GF-D8 (cell line): ENCODE measurements at regions not wholly inside any gene's neighbourhood (a gene's known extent, or its start where the extent isn't known, plus 50 kb on each side); places are given as distances from the start of the nearest gene placed in this dataset.

Experiments
- DNase-seq: peaks from one replicate; lab custom pipeline; 2025; lab: John Stamatoyannopoulos, UW

DNA sequence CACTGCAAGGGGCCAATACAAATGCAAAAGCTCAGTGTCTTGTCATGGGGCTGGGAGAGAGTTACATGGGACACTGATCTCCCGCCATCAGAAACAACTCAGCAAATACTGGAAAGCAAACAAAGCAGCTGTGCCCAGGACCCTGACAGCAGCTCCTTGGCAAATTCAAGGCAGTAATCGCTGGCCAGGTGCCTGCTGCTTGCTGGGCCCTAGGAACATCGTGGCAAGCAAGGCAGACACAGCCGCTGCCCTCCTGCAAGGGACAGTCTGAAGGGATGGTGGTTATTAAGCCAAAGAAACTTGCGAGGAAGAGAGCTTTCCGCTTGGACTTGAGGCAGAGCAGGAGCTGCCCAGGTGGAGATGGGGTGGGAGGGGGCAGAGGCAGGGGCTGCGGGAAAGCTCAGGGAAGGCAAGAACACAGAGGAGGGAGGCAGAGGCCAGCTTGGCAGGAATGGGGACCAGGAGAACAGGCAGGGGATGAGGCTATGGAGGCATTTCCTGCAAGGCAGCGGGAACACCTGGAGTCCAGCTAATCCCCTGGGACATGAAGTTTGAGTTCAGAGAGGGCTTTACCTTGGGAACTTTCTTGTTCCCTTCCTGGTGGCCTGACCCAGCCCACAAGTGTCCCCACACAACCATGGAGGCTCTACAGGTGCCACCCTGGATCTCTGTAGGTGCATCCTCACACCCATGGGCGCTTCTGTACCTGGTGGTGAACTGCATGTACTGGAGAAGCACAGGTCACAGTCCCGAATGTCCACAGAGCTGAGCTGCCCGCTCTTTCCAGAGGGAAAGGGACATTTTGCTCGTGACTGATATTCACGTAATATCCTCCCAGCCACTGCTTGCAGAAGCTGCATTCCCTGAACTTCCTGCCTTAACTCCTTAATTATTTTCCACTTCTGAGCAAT is 78.7 kb upstream of the ATP2B2 start:
- no peak for DNase-seq

- DNase-seq, result no peak
These were observed 80.6 kb upstream of the ATP2B2 start for GRCh38 chr3:10585945-10586344.

- DNase-seq, result no peak
These were observed 89.5 kb upstream of the ATP2B2 start for GRCh38 chr3:10594915-10595314.

- no peak for DNase-seq
These were observed 91.5 kb upstream of the ATP2B2 start for GRCh38 chr3:10596746-10597448.

DNA sequence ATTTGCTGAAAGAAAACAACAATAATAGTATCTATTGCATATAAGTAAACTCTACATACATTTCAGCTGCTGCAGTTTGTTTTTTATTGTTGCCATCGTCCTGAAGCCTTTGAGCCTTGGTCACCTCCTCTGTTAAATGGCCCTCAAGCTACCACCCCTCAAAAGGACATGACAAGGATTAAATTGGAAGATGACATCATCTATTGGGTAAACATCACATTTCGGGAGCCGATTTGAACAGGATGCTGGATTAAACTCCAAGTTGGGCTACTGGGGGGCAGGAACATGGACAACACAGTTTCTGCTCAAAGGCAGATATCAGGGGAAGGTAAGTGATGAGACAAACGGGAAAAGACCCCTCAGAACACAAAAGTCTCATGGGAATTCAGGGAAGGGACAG is 92.3 kb upstream of the ATP2B2 start:
- DNase-seq, result no peak

GRCh38 chr3:10599017-10599416 is 93.6 kb upstream of the ATP2B2 start:
- DNase-seq, result no peak

DNA sequence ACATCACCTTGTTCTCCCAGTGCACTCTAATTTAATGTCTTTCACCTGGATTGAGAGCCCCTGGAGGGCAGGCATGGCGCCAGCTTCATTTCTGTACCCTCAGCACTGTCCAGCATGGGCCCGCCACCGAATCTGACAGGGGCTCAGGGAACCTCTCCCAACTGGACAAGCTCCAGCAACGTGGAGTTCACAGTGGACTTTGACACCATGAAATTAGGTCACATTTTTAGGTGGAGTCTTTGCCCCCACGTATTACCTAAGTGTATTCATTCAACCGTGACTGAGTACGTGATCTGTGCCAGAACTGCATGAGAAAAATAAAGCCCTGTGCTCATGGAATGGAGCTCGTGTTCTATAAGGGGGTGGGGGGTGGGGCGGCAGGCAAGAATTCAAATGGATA is 94.1 kb upstream of the ATP2B2 start:
- no peak for DNase-seq

DNA sequence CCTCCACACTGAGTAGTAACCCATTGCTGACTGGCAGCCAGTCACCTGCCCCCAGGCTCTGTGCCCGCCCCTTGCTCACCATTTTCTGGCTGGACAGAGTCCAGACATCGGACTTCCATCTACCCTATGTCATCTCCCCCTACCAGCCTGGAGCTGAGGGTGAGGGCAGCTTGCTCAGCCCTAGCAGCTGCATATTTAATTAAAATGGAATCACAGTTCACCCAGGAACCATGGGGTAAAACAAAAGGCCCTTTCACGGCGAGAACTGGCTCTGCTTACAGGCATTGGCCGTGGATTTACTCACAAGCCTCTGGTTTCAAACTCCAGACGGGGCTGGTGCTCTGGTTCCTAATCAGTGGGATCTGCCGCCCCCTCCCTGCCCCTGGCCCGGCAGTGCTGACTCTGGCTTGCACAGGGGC is 94.9 kb upstream of the ATP2B2 start:
- DNase-seq, result no peak

DNA sequence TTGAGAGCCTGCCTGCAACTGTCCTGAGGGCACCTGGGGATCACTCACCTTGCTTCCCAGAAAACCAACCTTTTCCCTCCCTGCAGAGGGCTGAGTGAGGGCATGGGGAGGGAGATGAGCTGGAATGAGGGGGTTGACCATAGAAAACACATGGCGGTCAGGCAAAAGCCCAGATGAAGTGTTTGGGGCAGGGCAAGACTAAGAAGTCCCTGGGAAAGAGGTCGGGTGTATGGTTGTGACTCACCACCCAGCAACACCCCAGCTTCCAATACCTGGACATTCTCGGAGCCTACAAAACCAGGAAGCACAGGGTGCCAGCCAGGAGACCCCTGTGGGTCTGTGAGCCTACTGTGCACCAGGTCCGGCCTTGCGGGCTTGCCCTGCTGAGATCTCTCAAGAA is 95.3 kb upstream of the ATP2B2 start:
- no peak for DNase-seq

DNA sequence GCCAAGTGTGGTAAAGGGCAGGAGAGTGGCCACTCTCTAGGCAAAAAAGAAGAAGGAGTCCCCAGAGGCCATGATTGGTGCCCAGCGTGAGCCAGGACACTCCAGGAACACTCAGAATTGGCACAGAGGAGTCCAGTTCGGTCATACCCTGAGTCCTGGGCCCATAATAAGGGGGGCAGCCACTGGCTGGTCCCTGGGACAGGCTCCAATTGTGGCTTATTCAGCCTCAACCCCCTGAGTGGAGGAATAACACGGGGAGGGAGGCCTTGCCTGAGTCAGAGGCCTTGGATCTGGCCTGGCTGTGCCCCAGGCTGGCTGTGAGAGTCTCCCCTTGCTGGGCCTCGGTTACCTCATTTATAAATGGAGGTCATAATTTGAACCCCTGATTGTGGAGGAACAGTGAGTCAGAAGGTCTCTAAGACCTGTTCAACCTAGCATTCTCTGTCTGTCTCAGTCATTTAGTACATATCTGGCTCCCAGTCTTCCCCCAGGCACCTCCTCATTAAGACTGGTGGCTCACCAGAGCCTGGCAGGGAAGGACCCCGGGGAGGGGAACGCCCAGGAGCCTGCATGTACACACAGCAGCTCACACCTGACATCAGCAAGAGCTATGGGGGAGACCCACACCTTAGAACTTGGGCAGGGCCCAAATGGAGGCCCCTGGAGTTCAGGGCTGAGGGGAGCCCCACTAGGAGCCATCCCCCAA is 95.9 kb upstream of the ATP2B2 start:
- no peak for DNase-seq

GRCh38 chr3:10601857-10602230 is 96.5 kb upstream of the ATP2B2 start:
- no peak for DNase-seq

DNA sequence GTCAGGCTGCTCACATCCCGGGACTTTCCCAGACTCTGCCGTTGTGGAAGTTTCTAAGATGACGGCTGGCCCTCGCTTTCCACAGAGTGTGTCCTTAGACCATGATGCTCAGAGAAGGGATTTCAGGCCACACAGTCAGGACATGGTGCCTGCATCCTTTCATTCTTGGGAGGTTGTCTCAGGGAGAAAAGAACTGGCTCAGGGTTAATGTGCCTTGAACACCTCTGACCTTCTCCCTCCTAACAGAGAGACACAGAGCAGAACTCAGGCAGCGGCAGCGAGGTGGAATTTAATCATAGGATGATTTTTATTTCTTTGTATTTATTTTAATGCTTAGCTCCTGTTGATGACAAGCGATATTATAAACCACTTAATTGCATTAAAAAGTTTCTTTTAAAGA is 96.9 kb upstream of the ATP2B2 start:
- no peak for DNase-seq

GRCh38 chr3:10602769-10603768 is 97.7 kb upstream of the ATP2B2 start:
- no peak for DNase-seq

- no peak for DNase-seq
These were observed 103.7 kb upstream of the ATP2B2 start for GRCh38 chr3:10609134-10609533.

DNA sequence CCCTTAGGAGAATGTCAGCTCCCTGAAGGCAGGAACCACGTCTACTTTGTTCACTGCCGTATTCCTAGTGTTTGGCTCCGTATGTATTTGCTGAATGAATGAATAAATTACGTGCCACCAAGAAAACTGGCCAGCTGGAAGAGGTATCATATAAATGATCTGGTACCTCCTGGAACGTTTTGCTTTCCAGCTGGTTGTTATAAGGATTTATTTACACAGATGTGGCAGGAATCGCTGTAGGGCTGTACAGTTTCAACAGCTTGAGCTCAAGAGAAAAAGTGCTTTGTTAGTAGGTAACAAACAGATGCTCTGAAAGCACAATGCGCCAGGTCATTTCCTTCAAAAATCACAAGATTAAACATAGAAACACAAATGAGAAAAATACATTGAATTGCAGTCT is 108.8 kb upstream of the ATP2B2 start:
- no peak for DNase-seq

- no peak for DNase-seq
These were observed 110.3 kb upstream of the ATP2B2 start for GRCh38 chr3:10615715-10616114.

DNA sequence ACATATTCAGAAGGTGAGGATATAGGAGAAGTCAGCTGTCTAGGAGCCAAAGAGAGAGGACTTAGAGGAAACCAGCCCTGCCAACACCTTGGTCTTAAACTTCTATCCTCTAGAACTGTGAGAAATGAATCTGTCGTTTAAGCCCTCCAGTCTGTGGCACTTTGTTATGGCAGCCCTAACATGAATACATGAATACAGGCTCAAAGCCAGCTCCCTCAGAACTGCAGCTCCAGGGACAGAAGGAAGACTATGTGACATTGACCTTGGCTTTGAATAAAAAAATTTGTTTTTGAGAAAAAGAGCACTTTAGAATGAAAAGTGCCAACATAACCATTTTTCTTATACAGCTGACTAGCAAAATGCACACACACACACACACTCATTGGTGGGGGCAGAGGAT is 110.9 kb upstream of the ATP2B2 start:
- no peak for DNase-seq

DNA sequence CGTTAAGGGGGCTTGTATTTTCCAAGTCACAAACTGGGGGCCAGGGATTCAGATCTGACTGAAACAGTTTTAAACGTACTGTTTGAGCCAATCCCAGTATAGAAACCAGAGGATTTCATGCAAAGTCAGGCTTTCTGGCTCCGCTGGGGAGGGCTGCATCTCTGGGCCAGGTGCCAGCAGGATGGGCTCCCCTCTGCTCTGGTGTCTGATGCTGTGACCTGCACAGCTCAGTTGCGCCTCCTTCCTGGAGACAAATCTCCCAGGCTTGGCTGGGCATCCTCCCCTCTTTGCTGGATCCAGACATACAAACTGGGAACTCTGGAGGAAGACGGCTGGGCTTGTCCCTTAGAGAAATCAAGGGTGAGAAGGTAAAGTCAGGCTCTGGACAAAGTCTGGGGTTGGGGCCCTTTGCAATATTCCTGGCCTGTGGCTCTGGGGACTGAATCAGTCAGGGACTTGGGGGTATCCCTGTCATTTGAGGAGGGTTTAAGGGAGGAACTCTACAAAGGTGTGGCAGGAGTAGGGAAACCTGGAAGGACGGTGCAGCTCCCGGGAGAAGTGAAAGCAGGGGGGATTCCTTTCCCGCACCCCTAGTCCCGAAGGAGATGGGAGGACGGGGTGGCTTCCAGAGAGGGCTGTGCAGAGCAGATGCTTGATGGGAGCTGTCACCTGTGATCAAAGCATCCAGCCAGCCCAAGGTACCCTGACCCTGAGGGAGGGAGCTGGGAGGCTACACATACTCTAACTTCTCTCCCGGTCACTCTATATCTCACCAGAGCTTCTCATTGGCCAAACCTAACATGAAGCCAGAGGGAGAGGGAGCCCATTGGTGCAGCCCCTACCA is 114.8 kb upstream of the ATP2B2 start:
- no peak for DNase-seq

- DNase-seq, result no peak
These were observed 115.4 kb upstream of the ATP2B2 start for GRCh38 chr3:10620833-10621082.

GRCh38 chr3:10623578-10624275 is 118.3 kb upstream of the ATP2B2 start:
- no peak for DNase-seq
